ENCODE measurements at regions not wholly inside any gene's neighbourhood (a gene's known extent, or its start where the extent isn't known, plus 50 kb on each side); places are given as distances from the start of the nearest gene placed in this dataset.

GRCh38 chr3:102114264-102114979 is 265.1 kb downstream of the NFKBIZ start:
- DNase-seq (ENCODE audit: low read depth in 2 of 2) = no peak

GRCh38 chr3:102122527-102122926 is 273.2 kb downstream of the NFKBIZ start:
- no peak for DNase-seq (ENCODE audit: low read depth in 2 of 2)

- DNase-seq (ENCODE audit: low read depth in 2 of 2) = no peak
Measured at GRCh38 chr3:102123590-102124190, 274.4 kb downstream of the NFKBIZ start.

GRCh38 chr3:102124282-102124681 is 275.0 kb downstream of the NFKBIZ start:
- DNase-seq (ENCODE audit: low read depth in 2 of 2) = no peak

GRCh38 chr3:102124704-102125103 is 275.4 kb downstream of the NFKBIZ start:
- DNase-seq (ENCODE audit: low read depth in 2 of 2) = no peak

- no peak for DNase-seq (ENCODE audit: low read depth in 2 of 2)
Measured at GRCh38 chr3:102125197-102125993, 276.1 kb downstream of the NFKBIZ start.

- DNase-seq (ENCODE audit: low read depth in 2 of 2) = no peak
Measured at GRCh38 chr3:102125994-102126368, 276.7 kb downstream of the NFKBIZ start.

- DNase-seq (ENCODE audit: low read depth in 2 of 2) = no peak
Measured at GRCh38 chr3:102129760-102130608, 280.7 kb downstream of the NFKBIZ start.

GRCh38 chr3:102132370-102132769 is 283.1 kb downstream of the NFKBIZ start:
- DNase-seq (ENCODE audit: low read depth in 2 of 2) = no peak

GRCh38 chr3:102133376-102133775 is 284.1 kb downstream of the NFKBIZ start:
- no peak for DNase-seq (ENCODE audit: low read depth in 2 of 2)

GRCh38 chr3:102135316-102135715 is 286.0 kb downstream of the NFKBIZ start:
- no peak for DNase-seq (ENCODE audit: low read depth in 2 of 2)

GRCh38 chr3:102136183-102136582 is 286.9 kb downstream of the NFKBIZ start:
- no peak for DNase-seq (ENCODE audit: low read depth in 2 of 2)

GRCh38 chr3:102140116-102140515 is 290.8 kb downstream of the NFKBIZ start:
- DNase-seq (ENCODE audit: low read depth in 2 of 2) = no peak

- DNase-seq (ENCODE audit: low read depth in 2 of 2) = no peak
Measured at GRCh38 chr3:102141096-102141927, 292.0 kb downstream of the NFKBIZ start.

GRCh38 chr3:102141928-102142239 is 292.6 kb downstream of the NFKBIZ start:
- no peak for DNase-seq (ENCODE audit: low read depth in 2 of 2)

- DNase-seq (ENCODE audit: low read depth in 2 of 2) = no peak
Measured at GRCh38 chr3:102142379-102143060, 292.3 kb upstream of the ZPLD1 start.

- DNase-seq (ENCODE audit: low read depth in 2 of 2) = no peak
Measured at GRCh38 chr3:102143536-102143935, 291.3 kb upstream of the ZPLD1 start.

GRCh38 chr3:102144063-102144462 is 290.8 kb upstream of the ZPLD1 start:
- no peak for DNase-seq (ENCODE audit: low read depth in 2 of 2)

- DNase-seq (ENCODE audit: low read depth in 2 of 2) = no peak
Measured at GRCh38 chr3:102148598-102149337, 286.0 kb upstream of the ZPLD1 start.

GRCh38 chr3:102151935-102152334 is 282.9 kb upstream of the ZPLD1 start:
- no peak for DNase-seq (ENCODE audit: low read depth in 2 of 2)

Measured in stimulated activated CD4-positive, alpha-beta T cell treated with anti-CD3 and anti-CD28 coated beads, Interleukin-4, amount 100 ng/mL, for 48 hours (primary cell).